Endodermal cell (in vitro differentiated cells): ENCODE measurements at regions not wholly inside any gene's neighbourhood (a gene's known extent, or its start where the extent isn't known, plus 50 kb on each side); places are given as distances from the start of the nearest gene placed in this dataset.

ENCODE experiments used
- DNase-seq: peaks from one replicate; pipeline ENCODE4 v3.0.0-alpha.2; 2017
- H3K27ac ChIP-seq: 2 replicates; pipeline ENCODE4 v1.5.1; 2013; ENCODE audit warnings: mild to moderate bottlenecking, low read depth, low read length, moderate library complexity
- H3K27me3 ChIP-seq: 2 replicates; pipeline ENCODE4 v1.6.1; 2013; ENCODE audit warnings: mild to moderate bottlenecking, low read length, moderate library complexity; ENCODE audit not compliant: insufficient read depth, control insufficient read depth, poor library complexity, severe bottlenecking
- H3K36me3 ChIP-seq: 2 replicates; pipeline ENCODE4 v1.7.0; 2013; ENCODE audit warnings: mild to moderate bottlenecking, low read length, moderate library complexity; ENCODE audit not compliant: control insufficient read depth, insufficient read depth
- H3K4me1 ChIP-seq: one replicate; pipeline ENCODE4 v1.7.0; 2013; ENCODE audit warnings: low read length; ENCODE audit not compliant: control insufficient read depth, insufficient read depth
- H3K4me3 ChIP-seq: 2 replicates; pipeline ENCODE4 v1.5.1; 2013; ENCODE audit warnings: mild to moderate bottlenecking, low read length, moderate library complexity
- H3K9ac ChIP-seq: 2 replicates; pipeline ENCODE4 v1.6.1; 2013; ENCODE audit warnings: mild to moderate bottlenecking, low read length, moderate library complexity; ENCODE audit not compliant: poor library complexity, severe bottlenecking; ENCODE audit errors: extremely low read depth
- H3K9me3 ChIP-seq: 2 replicates; pipeline ENCODE4 v1.6.1; 2013; ENCODE audit warnings: mild to moderate bottlenecking, low read length, moderate library complexity; ENCODE audit not compliant: control insufficient read depth
- H3K27ac Mint-ChIP-seq: 2 replicates; pipeline ENCODE4 v1.8.0; 2020; ENCODE audit warnings: mixed read lengths
- H3K27me3 Mint-ChIP-seq: 2 replicates; pipeline ENCODE4 v1.8.0; 2021; ENCODE audit warnings: mild to moderate bottlenecking, mixed read lengths; ENCODE audit not compliant: insufficient read depth
- H3K36me3 Mint-ChIP-seq: 2 replicates; pipeline ENCODE4 v1.8.0; 2020; ENCODE audit warnings: low read depth, mixed read lengths
- H3K4me1 Mint-ChIP-seq: 2 replicates; pipeline ENCODE4 v1.8.0; 2020; ENCODE audit warnings: mixed read lengths
- H3K4me3 Mint-ChIP-seq: 2 replicates; pipeline ENCODE4 v1.8.0; 2020; ENCODE audit warnings: mild to moderate bottlenecking, moderate library complexity, mixed read lengths
- H3K9me3 Mint-ChIP-seq: 2 replicates; pipeline ENCODE4 v1.8.0; 2020; ENCODE audit warnings: mild to moderate bottlenecking, mixed read lengths
- CTCF ChIP-seq: fragments of 200-600 bp; sonication (generic); conservative IDR thresholded peaks from 2 replicates; pipeline ENCODE4 v1.5.0; 2021; ENCODE audit warnings: antibody characterized with exemption, mild to moderate bottlenecking
- WGBS, 2 experiments: methylation state at CpG; one replicate each; pipeline versions ENCODE4 v1.1.5 to v1.1.7; 2013; ENCODE audit warnings: missing lambda C conversion rate in 2 of 2, mixed read lengths in 1 of 2; ENCODE audit not compliant: insufficient coverage in 1 of 2, insufficient read length in 1 of 2; 5-methylcytosine and 5-hydroxymethylcytosine counted together

DNA sequence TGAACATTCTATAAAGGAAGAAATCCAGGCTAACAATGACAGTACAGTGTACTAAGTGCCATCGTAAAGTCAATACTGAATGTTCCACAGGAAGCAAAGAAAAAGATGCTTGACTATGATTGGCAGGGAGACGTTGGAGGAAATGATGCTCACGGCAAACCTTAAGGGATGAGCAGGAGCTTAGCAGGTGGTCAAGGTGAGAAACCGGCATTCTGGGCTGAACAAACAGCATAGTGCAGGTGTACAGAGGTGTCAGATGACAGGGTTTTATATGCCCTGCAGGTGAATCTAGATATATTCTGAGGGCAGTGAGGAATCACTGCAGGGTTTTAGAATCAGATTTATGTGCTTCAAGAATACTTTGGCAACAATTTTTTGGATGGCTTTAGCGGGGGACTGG, 85.3 kb upstream of the HEPHL1 start:
- Histone ChIP-seq H3K27ac (no peak overlapping the region), H3K9ac (no peak overlapping the region), H3K27me3 (peaks cover 3% of the 10 kb centered on the region), H3K9me3 (no peaks in the 10 kb centered on the region), H3K36me3 (no peaks in the 10 kb centered on the region), H3K4me1 (no peaks in the 10 kb centered on the region), H3K4me3 (no peak overlapping the region)
- no peak for DNase-seq
- WGBS, 2 experiments = 83 to 88% methylated on average over 5 of the region's 5 CpGs
- H3K4me1 Mint-ChIP-seq = no peaks in the 10 kb centered on the region
- peaks cover 6% of the 10 kb centered on the region for H3K27me3 Mint-ChIP-seq
- H3K9me3 Mint-ChIP-seq = no peaks in the 10 kb centered on the region
- no peaks in the 10 kb centered on the region for H3K36me3 Mint-ChIP-seq
- no peak overlapping the region for H3K27ac Mint-ChIP-seq
- no peak overlapping the region for H3K4me3 Mint-ChIP-seq
- no peak for TF ChIP-seq CTCF

DNA sequence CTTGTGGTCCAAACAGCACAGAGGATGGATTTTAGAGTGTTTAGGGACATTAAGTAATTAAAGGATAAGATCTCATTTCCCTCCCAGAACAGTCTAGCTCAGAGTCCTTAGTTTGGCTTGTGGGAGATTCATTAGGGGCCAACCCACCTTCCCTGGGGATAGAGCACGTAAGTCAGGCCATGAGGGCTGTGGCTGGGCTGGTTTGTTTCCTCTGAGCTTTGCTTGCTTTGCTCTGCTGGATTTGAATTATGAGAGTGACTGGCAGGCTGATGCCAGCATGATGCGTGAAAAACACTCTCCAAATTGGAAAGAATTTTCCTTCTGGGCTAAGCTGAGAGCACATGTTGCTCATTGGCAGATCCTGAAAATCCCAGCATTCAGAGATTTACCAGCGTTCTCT, 84.7 kb upstream of the HEPHL1 start:
- no peak for TF ChIP-seq CTCF
- Histone ChIP-seq H3K27me3 (peaks cover 3% of the 10 kb centered on the region), H3K4me3 (no peak overlapping the region), H3K27ac (no peak overlapping the region), H3K9me3 (no peaks in the 10 kb centered on the region), H3K4me1 (no peaks in the 10 kb centered on the region), H3K9ac (no peak overlapping the region), H3K36me3 (no peaks in the 10 kb centered on the region)
- Mint-ChIP-seq H3K9me3 (no peaks in the 10 kb centered on the region), H3K27ac (no peak overlapping the region), H3K36me3 (no peaks in the 10 kb centered on the region), H3K4me1 (no peaks in the 10 kb centered on the region), H3K4me3 (no peak overlapping the region), H3K27me3 (peaks cover 6% of the 10 kb centered on the region)
- 88 to 96% methylated on average over 3 of the region's 3 CpGs for WGBS, 2 experiments
- DNase-seq = no peak

- WGBS, 2 experiments = 90 to 93% methylated on average over 5 of the region's 5 CpGs
- no peak for TF ChIP-seq CTCF
- Mint-ChIP-seq H3K9me3 (no peaks in the 10 kb centered on the region), H3K4me3 (no peak overlapping the region), H3K36me3 (no peaks in the 10 kb centered on the region), H3K27me3 (peaks cover 6% of the 10 kb centered on the region), H3K27ac (no peak overlapping the region), H3K4me1 (no peaks in the 10 kb centered on the region)
- Histone ChIP-seq H3K9me3 (no peaks in the 10 kb centered on the region), H3K36me3 (no peaks in the 10 kb centered on the region), H3K27ac (no peak overlapping the region), H3K4me1 (no peaks in the 10 kb centered on the region), H3K9ac (no peak overlapping the region), H3K4me3 (no peak overlapping the region), H3K27me3 (peaks cover 3% of the 10 kb centered on the region)
- DNase-seq = no peak
Observed at GRCh38 chr11:93939084-93939760, 81.9 kb upstream of the HEPHL1 start.
